HepG2 (cell line): ENCODE measurements at regions not wholly inside any gene's neighbourhood (a gene's known extent, or its start where the extent isn't known, plus 50 kb on each side); places are given as distances from the start of the nearest gene placed in this dataset.

Experiments
- ATAC-seq: fragments of 200-7000 bp; cut with Tn5 transposase; 3 replicates; pipeline ENCODE4 v1.9.1; 2020; ENCODE audit warnings: mild to moderate bottlenecking, moderate library complexity
- BruUV-seq: library from RNA; stranded (reverse); fragments of 400-500 nt; replicated peaks from 2 replicates; lab custom pipeline; 2021; lab: Mats Ljungman, UMichigan
- CTCF ChIA-PET: fragments of 300-600 bp; formaldehyde crosslinking; extraction: SDS; loops from one replicate; lab custom pipeline; 2021; ENCODE audit warnings: low total read pairs, inconsistent platforms, low intra/inter-chr PET ratio; lab: Yijun Ruan, JAX
- POLR2A ChIA-PET: fragments of 350-600 bp; sonication (Branson Sonifier 250); formaldehyde crosslinking; loops from one replicate; lab custom pipeline; 2020; ENCODE audit warnings: antibody characterized with exemption, inconsistent platforms; lab: Yijun Ruan, JAX
- DNase-seq: peaks from one replicate; pipeline ENCODE4 v3.0.0-alpha.2; 2015; ENCODE audit warnings: low spot score
- FAIRE-seq: peaks from 3 replicates; lab custom pipeline; 2011; peaks lifted over from hg19 to GRCh38; lab: Jason Lieb, UNC
- H2AFZ ChIP-seq: one replicate; pipeline ENCODE4 v1.6.1; 2011; ENCODE audit warnings: low read length, inconsistent platforms
- H3K27ac ChIP-seq: fragments of 300-600 bp; 3 replicates; pipeline ENCODE4 v1.8.0; 2011; ENCODE audit warnings: mixed run types, mild to moderate bottlenecking, mixed read lengths, low read length, inconsistent platforms; ENCODE audit not compliant: insufficient read depth; ENCODE audit errors: extremely low read length
- H3K27me3 ChIP-seq, 2 experiments: fragments of 200-600 bp in 1 of 2; 2 replicates in 1 of 2; 3 replicates in 1 of 2; pipeline versions ENCODE4 v1.6.0 to v1.8.0; 2011; ENCODE audit warnings: low read length in 2 of 2, mild to moderate bottlenecking in 2 of 2, moderate library complexity in 2 of 2, inconsistent platforms in 1 of 2; ENCODE audit not compliant: insufficient read depth in 2 of 2, control insufficient read depth in 1 of 2
- H3K36me3 ChIP-seq, 2 experiments: fragments of 200-600 bp in 1 of 2; replicated peaks in 1 of 2; 2 replicates in 1 of 2; 3 replicates in 1 of 2; pipeline versions ENCODE4 v1.5.1 to v1.8.0; 2011; ENCODE audit warnings: low read length in 2 of 2, inconsistent platforms in 1 of 2; ENCODE audit not compliant: insufficient read depth in 2 of 2, control insufficient read depth in 1 of 2
- H3K4me1 ChIP-seq: 2 replicates; pipeline ENCODE4 v1.5.1; 2012; ENCODE audit warnings: low read length, inconsistent platforms; ENCODE audit not compliant: insufficient read depth
- H3K4me2 ChIP-seq: 2 replicates; pipeline ENCODE4 v1.6.0; 2011; ENCODE audit warnings: low read depth, low read length, inconsistent platforms
- H3K4me3 ChIP-seq, 3 experiments: fragments of 200-600 bp in 1 of 3; sonication (generic), shearing (Covaris generic) in 1 of 3; replicated peaks in 1 of 3; 2 replicates each; pipeline ENCODE4 v1.5.1; 2011 to 2016; ENCODE audit warnings: low read length in 3 of 3, inconsistent platforms in 2 of 3, low read depth in 2 of 3, mild to moderate bottlenecking in 2 of 3, control low read depth in 1 of 3, mixed read lengths in 1 of 3; ENCODE audit not compliant: insufficient read depth in 1 of 3
- H3K79me2 ChIP-seq: one replicate; pipeline ENCODE4 v1.6.1; 2011; ENCODE audit warnings: low read length, inconsistent platforms; ENCODE audit not compliant: insufficient read depth
- H3K9ac ChIP-seq: 2 replicates; pipeline ENCODE4 v1.6.0; 2011; ENCODE audit warnings: mild to moderate bottlenecking, low read depth, low read length, inconsistent platforms; ENCODE audit not compliant: insufficient read depth
- H3K9me3 ChIP-seq: 2 replicates; pipeline ENCODE4 v1.5.1; 2012; ENCODE audit warnings: mild to moderate bottlenecking, low read length
- H4K20me1 ChIP-seq: 2 replicates; pipeline ENCODE4 v1.6.0; 2011; ENCODE audit warnings: inconsistent platforms, mild to moderate bottlenecking, low read length, moderate library complexity; ENCODE audit not compliant: insufficient read depth
- HNF4G ChIP-seq, 2 experiments: sonication (generic) in 1 of 2; formaldehyde crosslinking in 1 of 2; IDR thresholded peaks; 2 replicates each; pipeline versions ENCODE4 v1.4.0 to v1.6.1; 2011 to 2020; ENCODE audit warnings: borderline replicate concordance in 2 of 2, low read depth in 2 of 2, mild to moderate bottlenecking in 2 of 2, low read length in 1 of 2, missing genetic modification reagents in 1 of 2, moderate library complexity in 1 of 2
- MAFF ChIP-seq: IDR thresholded peaks from 2 replicates; pipeline ENCODE4 v1.6.1; 2011; ENCODE audit warnings: low read depth, low read length, improper control_type of control experiment
- MAFK ChIP-seq, 2 experiments: IDR thresholded peaks in 1 of 2; conservative IDR thresholded peaks in 1 of 2; 2 replicates each; pipeline ENCODE4 v1.6.1; 2011; ENCODE audit warnings: improper control_type of control experiment in 2 of 2, low read length in 2 of 2
- SIX1 ChIP-seq: sonication (generic); formaldehyde crosslinking; IDR thresholded peaks from 2 replicates; pipeline ENCODE4 v1.4.0; 2020; ENCODE audit warnings: missing genetic modification reagents, borderline replicate concordance
- ZNF891 ChIP-seq: sonication (generic); formaldehyde crosslinking; IDR thresholded peaks from 2 replicates; pipeline ENCODE4 v1.5.0; 2020; ENCODE audit warnings: mild to moderate bottlenecking, missing genetic modification reagents
- WGBS: methylation state at CpG from one replicate; pipeline ENCODE4 v1.1.6; 2017; ENCODE audit warnings: low lambda C conversion rate; 5-methylcytosine and 5-hydroxymethylcytosine counted together
- in situ Hi-C: cut with HindIII; loops from 2 replicates; pipeline ENCODE4 v1.10.0; 2017; ENCODE audit warnings: low pct_unique_long_range_greater_than_20kb; ENCODE audit not compliant: extremely low pct_ligation_motif_present
- intact Hi-C: fragments of 100-400 bp; cut with micrococcal nuclease; formaldehyde crosslinking; loops from one replicate; pipeline ENCODE4 v1.10.0; 2022; ENCODE audit not compliant: unreplicated experiment
- TF ChIP-seq, protein P1 (sequence below): sonication (generic); formaldehyde crosslinking; IDR thresholded peaks from 2 replicates; pipeline ENCODE4 v1.5.0; 2020; ENCODE audit warnings: missing genetic modification reagents

- Histone ChIP-seq H3K4me2 (no peak overlapping the region), H3K79me2 (no peaks in the 10 kb centered on the region), H4K20me1 (no peaks in the 10 kb centered on the region), H3K27me3 (no peaks in the 10 kb centered on the region), H3K27ac (no peak overlapping the region), H3K9me3 (peaks cover 100% of the 10 kb centered on the region), H2AFZ (no peak overlapping the region), H3K4me1 (no peaks in the 10 kb centered on the region), H3K9ac (no peak overlapping the region), H3K36me3 (no peaks in the 10 kb centered on the region), H3K4me3 (no peak overlapping the region)
- FAIRE-seq (no peak), ATAC-seq (no peak), DNase-seq (no peak)
- no peak for TF ChIP-seq MAFK (conservative IDR thresholded peaks at IDR 0.05 in 1 of 2, IDR thresholded peaks at IDR 0.05 in 1 of 2; ENCODE audit: low read length in 2 of 2)
- no peak for TF ChIP-seq ZNF891
- TF ChIP-seq, protein P1, sequence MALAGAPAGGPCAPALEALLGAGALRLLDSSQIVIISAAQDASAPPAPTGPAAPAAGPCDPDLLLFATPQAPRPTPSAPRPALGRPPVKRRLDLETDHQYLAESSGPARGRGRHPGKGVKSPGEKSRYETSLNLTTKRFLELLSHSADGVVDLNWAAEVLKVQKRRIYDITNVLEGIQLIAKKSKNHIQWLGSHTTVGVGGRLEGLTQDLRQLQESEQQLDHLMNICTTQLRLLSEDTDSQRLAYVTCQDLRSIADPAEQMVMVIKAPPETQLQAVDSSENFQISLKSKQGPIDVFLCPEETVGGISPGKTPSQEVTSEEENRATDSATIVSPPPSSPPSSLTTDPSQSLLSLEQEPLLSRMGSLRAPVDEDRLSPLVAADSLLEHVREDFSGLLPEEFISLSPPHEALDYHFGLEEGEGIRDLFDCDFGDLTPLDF (CRISPR knock-in tag) = no peak
- ChIA-PET POLR2A (no interaction called here), CTCF (no interaction called here)
- intact Hi-C loops = no loop called here
- under 1% methylated on average over 3 of the region's 3 CpGs for WGBS
- BruUV-seq = no TSS peak
- in situ Hi-C loops = no loop called here
These were observed 527.4 kb downstream of the NOVA1 start for GRCh38 chr14:26070443-26070842.

GRCh38 chr14:26067786-26068459 is 529.9 kb downstream of the NOVA1 start:
- in situ Hi-C loops = no loop called here
- no peak overlapping the region for H3K4me2 ChIP-seq
- peaks cover 99% of the 10 kb centered on the region for H3K9me3 ChIP-seq
- no peak overlapping the region for H3K9ac ChIP-seq
- TF ChIP-seq MAFK (conservative IDR thresholded peaks at IDR 0.05 in 1 of 2, IDR thresholded peaks at IDR 0.05 in 1 of 2; ENCODE audit: low read length in 2 of 2) = peak; percentile 85 to 86; a peak in 3 of 4 replicates
- peak; percentile 66 for TF ChIP-seq MAFF
- TF ChIP-seq SIX1 (CRISPR knock-in tag) = no peak
- TF ChIP-seq HNF4G (IDR thresholded peaks at IDR 0.05; ENCODE audit: borderline replicate concordance, low read depth, low read length) = no peak
- TF ChIP-seq HNF4G (CRISPR knock-in tag; IDR thresholded peaks at IDR 0.05; ENCODE audit: borderline replicate concordance, low read depth) = no peak
- CTCF ChIA-PET = no interaction called here
- no peaks in the 10 kb centered on the region for H3K4me1 ChIP-seq
- no peaks in the 10 kb centered on the region for H3K36me3 ChIP-seq
- H3K4me3 ChIP-seq = no peak overlapping the region
- H3K79me2 ChIP-seq = no peaks in the 10 kb centered on the region
- 5% methylated on average over 3 of the region's 3 CpGs for WGBS
- POLR2A ChIA-PET = no interaction called here
- ATAC-seq = no peak
- H3K27me3 ChIP-seq = no peaks in the 10 kb centered on the region
- no peak for DNase-seq
- no TSS peak for BruUV-seq
- no peak for FAIRE-seq
- intact Hi-C loops = no loop called here
- no peak overlapping the region for H3K27ac ChIP-seq
- no peaks in the 10 kb centered on the region for H4K20me1 ChIP-seq
- no peak overlapping the region for H2AFZ ChIP-seq
